Activated CD8-positive, alpha-beta T cell treated with anti-CD3 and anti-CD28 coated beads for 36 hours (primary cell): ENCODE measurements at regions not wholly inside any gene's neighbourhood (a gene's known extent, or its start where the extent isn't known, plus 50 kb on each side); places are given as distances from the start of the nearest gene placed in this dataset.

Source experiments
- ATAC-seq: fragments of 200-7000 bp; cut with Tn5 transposase; one replicate; pipeline ENCODE4 v1.10.0; 2021; ENCODE audit warnings: mild to moderate bottlenecking, moderate library complexity
- CTCF ChIA-PET: fragments of 350-600 bp; sonication (Branson Sonifier 250); formaldehyde crosslinking; loops from one replicate; lab custom pipeline; 2021; ENCODE audit warnings: antibody characterized with exemption; lab: Charles Lee
- POLR2A ChIA-PET: fragments of 350-600 bp; sonication (Branson Sonifier 250); formaldehyde crosslinking; loops from one replicate; lab custom pipeline; 2021; ENCODE audit warnings: antibody characterized with exemption; lab: Charles Lee
- DNase-seq: peaks from one replicate; pipeline ENCODE4 v3.0.0-alpha.2; 2020
- H3K27ac Mint-ChIP-seq: one replicate; pipeline ENCODE4 v1.8.0; 2021; ENCODE audit warnings: mild to moderate bottlenecking, mixed read lengths
- H3K27me3 Mint-ChIP-seq: one replicate; pipeline ENCODE4 v1.8.0; 2021; ENCODE audit warnings: mixed read lengths
- H3K36me3 Mint-ChIP-seq: one replicate; pipeline ENCODE4 v1.8.0; 2021; ENCODE audit warnings: low read depth, mixed read lengths
- H3K4me1 Mint-ChIP-seq: one replicate; pipeline ENCODE4 v1.8.0; 2021; ENCODE audit warnings: low read depth, mixed read lengths
- H3K4me3 Mint-ChIP-seq: one replicate; pipeline ENCODE4 v1.8.0; 2021; ENCODE audit warnings: mild to moderate bottlenecking, moderate library complexity, mixed read lengths
- H3K9me3 Mint-ChIP-seq: one replicate; pipeline ENCODE4 v1.8.0; 2021; ENCODE audit warnings: mixed read lengths
- CTCF ChIP-seq: fragments of 200-600 bp; IDR thresholded peaks from one replicate; pipeline ENCODE4 v1.8.0; 2022; ENCODE audit warnings: antibody characterized with exemption, mild to moderate bottlenecking
- intact Hi-C: fragments of 100-400 bp; cut with micrococcal nuclease; formaldehyde crosslinking; loops from one replicate; pipeline ENCODE4 v1.10.0; 2022

- H3K27me3 Mint-ChIP-seq, result peaks cover 6% of the 10 kb centered on the region
- ChIA-PET POLR2A (no interaction called here), CTCF (interaction anchor here (2.4 kb wide), 1 partner anchor 18 kb away, joined by 7 read pairs; no protein-coding TSS in a partner anchor)
- DNase-seq, result no peak
- no peaks in the 10 kb centered on the region for H3K4me1 Mint-ChIP-seq
- no peak overlapping the region for H3K4me3 Mint-ChIP-seq
- ATAC-seq, result no peak
- intact Hi-C loops, result no loop called here
- H3K9me3 Mint-ChIP-seq, result no peaks in the 10 kb centered on the region
- TF ChIP-seq CTCF, result no peak
- H3K27ac Mint-ChIP-seq, result no peak overlapping the region
- H3K36me3 Mint-ChIP-seq, result no peaks in the 10 kb centered on the region
Observed at GRCh38 chr3:94252316-94252715, 189.5 kb downstream of the NSUN3 start.

GRCh38 chr3:94256888-94257813, 194.3 kb downstream of the NSUN3 start:
- H3K27ac Mint-ChIP-seq, result no peak overlapping the region
- H3K4me3 Mint-ChIP-seq, result no peak overlapping the region
- peaks cover 3% of the 10 kb centered on the region for H3K27me3 Mint-ChIP-seq
- no peaks in the 10 kb centered on the region for H3K36me3 Mint-ChIP-seq
- no peaks in the 10 kb centered on the region for H3K9me3 Mint-ChIP-seq
- TF ChIP-seq CTCF, result no peak
- ATAC-seq (no peak), DNase-seq (no peak)
- intact Hi-C loops, result no loop called here
- ChIA-PET CTCF (no interaction called here), POLR2A (no interaction called here)
- H3K4me1 Mint-ChIP-seq, result no peaks in the 10 kb centered on the region

- intact Hi-C loops, result no loop called here
- H3K9me3 Mint-ChIP-seq, result no peaks in the 10 kb centered on the region
- TF ChIP-seq CTCF, result no peak
- H3K4me1 Mint-ChIP-seq, result no peaks in the 10 kb centered on the region
- POLR2A ChIA-PET, result no interaction called here
- no peak overlapping the region for H3K27ac Mint-ChIP-seq
- no peak overlapping the region for H3K4me3 Mint-ChIP-seq
- DNase-seq (no peak), ATAC-seq (no peak)
- H3K27me3 Mint-ChIP-seq, result peaks cover 1% of the 10 kb centered on the region
- CTCF ChIA-PET, result interaction anchor here (1.1 kb wide), 1 partner anchor 9 kb away, joined by 3 read pairs; no protein-coding TSS in a partner anchor
- H3K36me3 Mint-ChIP-seq, result no peaks in the 10 kb centered on the region
Observed at GRCh38 chr3:94258851-94259250, 196.0 kb downstream of the NSUN3 start.

- ATAC-seq, result no peak
- H3K27ac Mint-ChIP-seq, result no peak overlapping the region
- intact Hi-C loops, result no loop called here
- DNase-seq, result no peak
- peaks cover 1% of the 10 kb centered on the region for H3K27me3 Mint-ChIP-seq
- no peaks in the 10 kb centered on the region for H3K9me3 Mint-ChIP-seq
- ChIA-PET POLR2A (no interaction called here), CTCF (no interaction called here)
- no peaks in the 10 kb centered on the region for H3K4me1 Mint-ChIP-seq
- TF ChIP-seq CTCF, result no peak
- no peak overlapping the region for H3K4me3 Mint-ChIP-seq
- no peaks in the 10 kb centered on the region for H3K36me3 Mint-ChIP-seq
Observed at GRCh38 chr3:94259291-94259690, 196.4 kb downstream of the NSUN3 start.

GRCh38 chr3:94269763-94270162, 206.9 kb downstream of the NSUN3 start:
- ATAC-seq (no peak), DNase-seq (no peak)
- no peaks in the 10 kb centered on the region for H3K36me3 Mint-ChIP-seq
- H3K27ac Mint-ChIP-seq, result no peak overlapping the region
- no peak overlapping the region for H3K4me3 Mint-ChIP-seq
- TF ChIP-seq CTCF, result no peak
- ChIA-PET POLR2A (no interaction called here), CTCF (interaction anchor here (2.2 kb wide), 1 partner anchor 20 kb away, joined by 9 read pairs; no protein-coding TSS in a partner anchor)
- H3K4me1 Mint-ChIP-seq, result no peaks in the 10 kb centered on the region
- H3K27me3 Mint-ChIP-seq, result peaks cover 2% of the 10 kb centered on the region
- intact Hi-C loops, result no loop called here
- H3K9me3 Mint-ChIP-seq, result no peaks in the 10 kb centered on the region
